Esophagus (tissue), 2 donors: ENCODE measurements at regions not wholly inside any gene's neighbourhood (a gene's known extent, or its start where the extent isn't known, plus 50 kb on each side); places are given as distances from the start of the nearest gene placed in this dataset.

Source experiments
- H3K27ac ChIP-seq, 2 donors: one replicate each; pipeline ENCODE4 v1.5.1; 2013; ENCODE audit warnings: low read depth in 2 of 2, mild to moderate bottlenecking in 2 of 2, inconsistent platforms in 1 of 2, low read length in 1 of 2, moderate library complexity in 1 of 2
- H3K27me3 ChIP-seq, 2 donors: one replicate each; pipeline ENCODE4 v1.6.1; 2013; ENCODE audit warnings: low read length in 2 of 2, control low read depth in 1 of 2, mild to moderate bottlenecking in 1 of 2; ENCODE audit not compliant: insufficient read depth in 2 of 2, control insufficient read depth in 1 of 2
- H3K36me3 ChIP-seq, 2 donors: one replicate each; pipeline ENCODE4 v1.6.1; 2013; ENCODE audit warnings: low read length in 1 of 2; ENCODE audit not compliant: control insufficient read depth in 2 of 2, insufficient read depth in 2 of 2
- H3K4me1 ChIP-seq, 2 donors: one replicate each; pipeline ENCODE4 v1.6.1; 2013; ENCODE audit warnings: low read length in 1 of 2; ENCODE audit not compliant: control insufficient read depth in 2 of 2, insufficient read depth in 2 of 2
- H3K4me3 ChIP-seq, 2 donors: one replicate each; pipeline ENCODE4 v1.5.1; 2013; ENCODE audit warnings: low read length in 2 of 2, mild to moderate bottlenecking in 2 of 2, low read depth in 1 of 2, moderate library complexity in 1 of 2
- H3K9me3 ChIP-seq, 2 donors: one replicate each; pipeline ENCODE4 v1.6.1; 2013; ENCODE audit warnings: mild to moderate bottlenecking in 2 of 2, low read depth in 1 of 2, low read length in 1 of 2, moderate library complexity in 1 of 2; ENCODE audit not compliant: control insufficient read depth in 2 of 2, insufficient read depth in 1 of 2
- WGBS, 2 donors: extraction: QIAGEN DNeasy Blood & Tissue Kit; methylation state at CpG; one replicate each; pipeline ENCODE4 v1.1.7; 2013; 5-methylcytosine and 5-hydroxymethylcytosine counted together
- donor health status: healthy with polysubstance abuse.
- donor health status: Bipolar disorder and iron deficiency.

GRCh38 chr14:35231207-35231760, 60.9 kb upstream of the PSMA6 start:
- H3K36me3 ChIP-seq: no peaks in the 10 kb centered on the region
- WGBS, 2 donors: 44 to 49% methylated on average over 2 of the region's 2 CpGs
- no peaks in the 10 kb centered on the region for H3K4me1 ChIP-seq
- H3K9me3 ChIP-seq: no peaks in the 10 kb centered on the region
- H3K27ac ChIP-seq: no peak overlapping the region
- H3K27me3 ChIP-seq: no peaks in the 10 kb centered on the region
- H3K4me3 ChIP-seq: no peak overlapping the region

GRCh38 chr14:35234012-35234805, 58.0 kb upstream of the PSMA6 start:
- Histone ChIP-seq H3K27ac (no peak overlapping the region), H3K9me3 (no peaks in the 10 kb centered on the region), H3K4me1 (no peaks in the 10 kb centered on the region), H3K4me3 (no peak overlapping the region), H3K36me3 (no peaks in the 10 kb centered on the region), H3K27me3 (no peaks in the 10 kb centered on the region)
- whole genome bisulfite sequencing, 2 donors: 39 to 52% methylated on average over 6 of the region's 6 CpGs

GRCh38 chr14:35235840-35236239, 56.3 kb upstream of the PSMA6 start:
- Histone ChIP-seq H3K36me3 (no peaks in the 10 kb centered on the region), H3K27me3 (no peaks in the 10 kb centered on the region), H3K4me1 (no peaks in the 10 kb centered on the region), H3K4me3 (no peak overlapping the region), H3K9me3 (no peaks in the 10 kb centered on the region), H3K27ac (no peak overlapping the region)
- 82 to 90% methylated on average over 3 of the region's 3 CpGs for WGBS, 2 donors

GRCh38 chr14:35236806-35237205, 55.4 kb upstream of the PSMA6 start:
- WGBS, 2 donors: 89 to 95% methylated on average over 2 of the region's 2 CpGs
- no peak overlapping the region for H3K4me3 ChIP-seq

GRCh38 chr14:35240231-35240630, 52.0 kb upstream of the PSMA6 start:
- WGBS, 2 donors: 69 to 70% methylated on average over 2 of the region's 2 CpGs
- no peaks in the 10 kb centered on the region for H3K36me3 ChIP-seq

More at GRCh38 chr14:35236806-35237205, 55.4 kb upstream of the PSMA6 start:
- Histone ChIP-seq H3K27me3 (no peaks in the 10 kb centered on the region), H3K4me1 (no peaks in the 10 kb centered on the region), H3K9me3 (no peaks in the 10 kb centered on the region), H3K36me3 (no peaks in the 10 kb centered on the region), H3K27ac (no peak overlapping the region)

More at GRCh38 chr14:35240231-35240630, 52.0 kb upstream of the PSMA6 start:
- H3K27ac ChIP-seq: no peak overlapping the region
- H3K27me3 ChIP-seq: no peaks in the 10 kb centered on the region
- no peak overlapping the region for H3K4me3 ChIP-seq
- no peaks in the 10 kb centered on the region for H3K4me1 ChIP-seq
- H3K9me3 ChIP-seq: no peaks in the 10 kb centered on the region
